WTC11 (cell line): ENCODE measurements at regions not wholly inside any gene's neighbourhood (a gene's known extent, or its start where the extent isn't known, plus 50 kb on each side); places are given as distances from the start of the nearest gene placed in this dataset.
"Not testable (repeated sequence)": the region's sequence is repeated elsewhere in the genome, so short reads cannot be mapped to it uniquely, and the experiment has no call there.

Experiments used
- ATAC-seq: fragments of 200-7000 bp; cut with Tn5 transposase; 2 replicates; pipeline ENCODE4 v1.10.0; 2021; ENCODE audit warnings: mild to moderate bottlenecking, moderate library complexity
- CTCF ChIA-PET: fragments of 300-600 bp; sonication (Branson Sonifier 250); formaldehyde crosslinking; loops from one replicate; lab custom pipeline; 2021; ENCODE audit warnings: antibody characterized with exemption; lab: Charles Lee
- POLR2A ChIA-PET: fragments of 350-600 bp; sonication (Branson Sonifier 250); formaldehyde crosslinking; loops from one replicate; lab custom pipeline; 2021; ENCODE audit warnings: antibody characterized with exemption; lab: Charles Lee
- DNase-seq: peaks from one replicate; pipeline ENCODE4 v3.0.0; 2021; ENCODE audit warnings: low spot score
- H3K27ac Mint-ChIP-seq: 2 replicates; pipeline ENCODE4 v1.8.0; 2021; ENCODE audit warnings: mixed read lengths
- H3K27me3 Mint-ChIP-seq: 2 replicates; pipeline ENCODE4 v1.8.0; 2021; ENCODE audit warnings: low read depth, mild to moderate bottlenecking, moderate library complexity, mixed read lengths
- H3K36me3 Mint-ChIP-seq: 2 replicates; pipeline ENCODE4 v1.8.0; 2021; ENCODE audit warnings: mixed read lengths
- H3K4me1 Mint-ChIP-seq: 2 replicates; pipeline ENCODE4 v1.8.0; 2022; ENCODE audit warnings: mixed read lengths
- H3K4me3 Mint-ChIP-seq: 2 replicates; pipeline ENCODE4 v1.8.0; 2021; ENCODE audit warnings: mild to moderate bottlenecking, moderate library complexity, mixed read lengths
- H3K9me3 Mint-ChIP-seq: 2 replicates; pipeline ENCODE4 v1.8.0; 2021; ENCODE audit warnings: mixed read lengths
- CBFB ChIP-seq: sonication (generic); formaldehyde crosslinking; IDR thresholded peaks from 2 replicates; pipeline ENCODE4 v1.8.1; 2022; ENCODE audit warnings: mild to moderate bottlenecking, low read depth, missing genetic modification reagents
- FOXJ3 ChIP-seq: sonication (generic); formaldehyde crosslinking; IDR thresholded peaks from 2 replicates; pipeline ENCODE4 v1.9.0; 2021; ENCODE audit warnings: missing genetic modification reagents, mild to moderate bottlenecking, borderline replicate concordance
- FOXK1 ChIP-seq: sonication (generic); formaldehyde crosslinking; IDR thresholded peaks from 2 replicates; pipeline ENCODE4 v1.8.0; 2022; ENCODE audit warnings: mild to moderate bottlenecking, moderate library complexity, missing genetic modification reagents
- GABPB1 ChIP-seq: sonication (generic); formaldehyde crosslinking; IDR thresholded peaks from 2 replicates; pipeline ENCODE4 v1.8.1; 2023; ENCODE audit warnings: mild to moderate bottlenecking, missing genetic modification reagents
- JAZF1 ChIP-seq: fragments of 250-450 bp; sonication (Bioruptor Pico); IDR thresholded peaks from 2 replicates; pipeline ENCODE4 v1.9.0; 2021; ENCODE audit warnings: moderate library complexity, mild to moderate bottlenecking, inconsistent platforms
- NFE2L1 ChIP-seq: sonication (generic); formaldehyde crosslinking; IDR thresholded peaks from 2 replicates; pipeline ENCODE4 v1.8.1; 2023; ENCODE audit warnings: missing genetic modification reagents
- SOX15 ChIP-seq: fragments of 250-450 bp; sonication (Bioruptor Pico); IDR thresholded peaks from 2 replicates; pipeline ENCODE4 v1.9.0; 2021; ENCODE audit warnings: mild to moderate bottlenecking
- TEAD4 ChIP-seq: sonication (generic); formaldehyde crosslinking; IDR thresholded peaks from 2 replicates; pipeline ENCODE4 v1.8.0; 2022; ENCODE audit warnings: mild to moderate bottlenecking, missing genetic modification reagents
- ZBTB21 ChIP-seq: sonication (generic); formaldehyde crosslinking; IDR thresholded peaks from 2 replicates; pipeline ENCODE4 v1.8.1; 2023; ENCODE audit warnings: mild to moderate bottlenecking, missing genetic modification reagents, borderline replicate concordance
- ZNF671 ChIP-seq: fragments of 250-450 bp; sonication (Bioruptor Pico); IDR thresholded peaks from 2 replicates; pipeline ENCODE4 v1.8.0; 2021; ENCODE audit warnings: mild to moderate bottlenecking
- TF ChIP-seq, protein P1 (sequence below): fragments of 250-450 bp; sonication (Bioruptor Pico); conservative IDR thresholded peaks from 2 replicates; pipeline ENCODE4 v1.9.0; 2021; ENCODE audit warnings: mild to moderate bottlenecking
- TF ChIP-seq, protein P2 (sequence below): sonication (generic); formaldehyde crosslinking; IDR thresholded peaks from 2 replicates; pipeline ENCODE4 v1.8.1; 2023; ENCODE audit warnings: mild to moderate bottlenecking, missing genetic modification reagents
- TF ChIP-seq, protein P3 (sequence below): sonication (generic); formaldehyde crosslinking; IDR thresholded peaks from 2 replicates; pipeline ENCODE4 v1.8.0; 2022; ENCODE audit warnings: mild to moderate bottlenecking, missing genetic modification reagents

DNA sequence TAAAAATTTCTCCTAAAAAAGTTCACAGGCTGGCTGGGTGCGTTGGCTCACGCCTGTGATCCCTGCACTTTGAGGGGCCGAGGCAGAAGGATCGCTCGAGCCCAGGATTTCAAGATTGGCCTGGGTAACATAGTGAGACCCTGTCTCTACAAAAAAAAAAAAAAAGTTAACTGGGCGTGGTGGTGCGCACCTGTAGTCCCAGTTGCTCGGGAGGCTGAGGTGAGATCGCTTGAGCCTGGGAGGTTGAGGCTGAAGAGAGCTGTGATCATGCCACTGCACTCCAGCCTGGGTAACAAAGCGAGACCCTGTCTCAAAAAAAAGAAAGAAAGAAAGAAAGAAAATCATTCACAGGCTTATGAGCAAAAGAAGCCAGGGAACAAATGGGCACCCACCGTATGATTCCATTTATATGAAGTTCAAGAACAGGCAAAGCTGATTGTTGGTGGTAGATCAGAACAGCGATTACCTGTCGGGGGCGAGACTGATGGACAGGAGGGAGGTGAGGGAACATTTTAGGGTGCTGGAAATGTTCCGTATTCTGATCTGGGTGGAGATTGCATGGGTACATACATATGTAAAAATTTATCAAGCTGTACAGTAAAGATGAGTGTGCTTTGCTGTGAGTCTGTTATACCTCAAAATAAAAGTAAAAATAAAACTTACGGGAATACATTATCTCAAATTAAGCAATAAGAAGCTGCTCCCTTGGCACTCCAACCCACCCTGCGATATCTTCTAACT lies 77.1 kb downstream of the FGD2 start:
- ATAC-seq, result no peak
- Mint-ChIP-seq H3K4me1 (peaks cover 14% of the 10 kb centered on the region), H3K27me3 (no peaks in the 10 kb centered on the region), H3K9me3 (peaks cover 3% of the 10 kb centered on the region; the same call in 1 of the 2 replicates), H3K27ac (no peak overlapping the region), H3K36me3 (no peaks in the 10 kb centered on the region), H3K4me3 (no peak overlapping the region)
- DNase-seq, result no peak
- TF ChIP-seq SOX15 (no peak), TEAD4 (CRISPR knock-in tag) (no peak), FOXJ3 (no peak), JAZF1 (CRISPR knock-in tag) (no peak), ZBTB21 (CRISPR knock-in tag) (no peak)
- TF ChIP-seq, protein P1, sequence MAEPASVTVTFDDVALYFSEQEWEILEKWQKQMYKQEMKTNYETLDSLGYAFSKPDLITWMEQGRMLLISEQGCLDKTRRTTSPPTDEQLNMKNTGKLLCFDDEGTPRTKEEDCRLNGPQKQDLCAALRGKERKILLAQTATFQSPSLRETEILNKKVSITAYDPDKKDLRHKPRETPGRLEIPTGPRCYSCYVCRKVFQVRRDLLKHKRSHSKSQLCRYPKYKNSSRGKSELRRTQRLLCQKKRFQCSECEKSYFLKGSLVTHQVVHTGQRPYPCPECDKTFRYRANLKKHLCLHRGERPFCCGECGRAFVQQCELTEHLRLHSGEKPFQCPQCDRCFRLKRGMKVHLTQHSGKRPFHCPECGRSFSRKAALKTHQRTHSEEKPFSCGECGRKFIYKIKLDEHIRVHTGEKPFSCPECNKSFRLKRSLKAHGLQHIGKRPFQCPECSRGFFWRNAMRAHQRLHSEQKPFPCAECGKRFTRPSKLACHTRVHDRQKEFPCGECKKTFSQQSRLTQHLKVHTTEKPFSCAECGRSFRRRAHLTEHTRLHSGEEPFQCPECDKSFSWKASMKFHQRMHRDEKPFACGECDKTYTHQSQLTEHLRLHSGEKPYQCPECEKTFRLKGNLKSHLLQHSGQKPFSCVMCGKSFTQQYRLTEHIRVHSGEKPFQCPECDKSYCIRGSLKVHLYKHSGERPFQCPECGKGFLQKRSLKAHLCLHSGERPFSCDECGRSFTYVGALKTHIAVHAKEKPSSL (CRISPR knock-in tag), result no peak
- TF ChIP-seq, protein P2, sequence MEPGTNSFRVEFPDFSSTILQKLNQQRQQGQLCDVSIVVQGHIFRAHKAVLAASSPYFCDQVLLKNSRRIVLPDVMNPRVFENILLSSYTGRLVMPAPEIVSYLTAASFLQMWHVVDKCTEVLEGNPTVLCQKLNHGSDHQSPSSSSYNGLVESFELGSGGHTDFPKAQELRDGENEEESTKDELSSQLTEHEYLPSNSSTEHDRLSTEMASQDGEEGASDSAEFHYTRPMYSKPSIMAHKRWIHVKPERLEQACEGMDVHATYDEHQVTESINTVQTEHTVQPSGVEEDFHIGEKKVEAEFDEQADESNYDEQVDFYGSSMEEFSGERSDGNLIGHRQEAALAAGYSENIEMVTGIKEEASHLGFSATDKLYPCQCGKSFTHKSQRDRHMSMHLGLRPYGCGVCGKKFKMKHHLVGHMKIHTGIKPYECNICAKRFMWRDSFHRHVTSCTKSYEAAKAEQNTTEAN (CRISPR knock-in tag), result no peak
- ChIA-PET CTCF (interaction anchor here (1.1 kb wide), 1 partner anchor 90 kb away, joined by 3 read pairs; no protein-coding TSS in a partner anchor), POLR2A (interaction anchor here (1.1 kb wide), 1 partner anchor 44 kb away, joined by 3 read pairs; no protein-coding TSS in a partner anchor)

DNA sequence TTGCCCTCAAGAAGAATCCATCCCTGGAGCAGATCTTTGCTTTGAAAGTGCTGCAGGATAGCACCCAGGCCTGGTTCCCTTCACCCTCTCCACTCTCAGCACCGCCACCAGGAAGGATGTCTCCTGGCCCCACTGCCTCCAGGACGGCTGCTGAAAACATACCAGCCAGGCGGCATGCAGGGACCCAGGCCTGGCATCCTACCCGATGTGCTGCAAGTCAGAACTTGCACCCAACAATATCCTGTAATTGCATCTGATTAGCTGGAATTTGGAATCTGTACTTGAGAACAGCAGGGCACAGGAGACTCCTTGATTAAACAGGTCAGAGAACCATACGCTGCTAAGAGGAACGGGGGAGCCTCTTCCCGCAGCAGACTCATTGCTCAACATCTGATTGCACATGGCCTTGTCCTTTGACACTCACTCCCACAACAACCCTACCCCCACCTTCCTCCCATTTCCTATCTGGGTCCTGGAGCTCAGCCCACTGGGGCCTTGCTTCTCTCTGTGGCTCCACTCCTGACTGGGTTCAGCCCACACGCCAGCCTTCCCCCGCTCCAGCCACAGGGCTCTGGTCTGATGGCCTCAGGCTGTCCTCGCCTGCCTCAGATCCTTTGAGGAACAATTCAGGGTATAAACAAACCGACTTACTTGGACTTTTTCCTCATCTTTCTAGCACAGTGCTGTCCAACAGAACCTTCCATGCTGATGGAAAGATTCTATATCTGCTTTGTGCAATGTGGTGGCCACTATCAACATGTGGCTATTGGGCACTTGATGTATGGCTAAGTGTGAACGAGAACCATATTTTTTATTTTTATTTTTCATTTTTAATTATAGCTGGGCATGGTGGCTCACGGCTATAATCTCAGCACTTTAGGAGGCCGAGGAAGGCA lies 78.0 kb downstream of the FGD2 start:
- Mint-ChIP-seq H3K4me3 (no peak overlapping the region), H3K27ac (peak overlapping the region; percentile 2; the same call in 1 of the 2 replicates), H3K9me3 (peaks cover 3% of the 10 kb centered on the region; the same call in 1 of the 2 replicates), H3K27me3 (no peaks in the 10 kb centered on the region), H3K4me1 (peaks cover 10% of the 10 kb centered on the region), H3K36me3 (no peaks in the 10 kb centered on the region)
- ChIA-PET CTCF (interaction anchor here (1.1 kb wide), 1 partner anchor 89 kb away, joined by 3 read pairs; no protein-coding TSS in a partner anchor), POLR2A (interaction anchor here (1.1 kb wide), 1 partner anchor 43 kb away, joined by 3 read pairs; no protein-coding TSS in a partner anchor)
- DNase-seq, result no peak
- peak; percentile 47 for ATAC-seq
- TF ChIP-seq NFE2L1 (CRISPR knock-in tag), result peak; percentile 45; the same call in 1 of the 2 replicates
- TF ChIP-seq CBFB (CRISPR knock-in tag), result no peak
- peak; percentile 92 for TF ChIP-seq GABPB1 (CRISPR knock-in tag)

DNA sequence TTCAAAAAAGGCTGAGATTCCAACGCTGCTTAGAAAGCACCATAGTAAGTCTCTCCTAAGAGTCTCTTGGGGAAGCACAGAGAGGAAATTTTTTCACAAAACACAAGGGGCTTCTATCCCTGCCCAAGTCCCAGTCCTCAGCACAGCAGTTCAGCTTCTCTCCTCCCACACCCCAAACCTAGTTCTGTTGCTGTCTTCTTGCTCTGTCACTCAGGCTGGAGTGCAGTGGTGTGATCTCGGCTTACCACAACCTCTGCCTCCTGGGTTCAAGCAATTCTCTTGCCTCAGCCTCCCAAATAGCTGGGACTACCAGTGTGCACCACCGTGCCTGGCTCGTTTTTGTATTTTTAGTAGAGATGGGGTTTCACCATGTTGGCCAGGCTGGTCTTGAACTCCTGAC lies 79.2 kb downstream of the FGD2 start:
- POLR2A ChIA-PET, H3K4me3 Mint-ChIP-seq, H3K9me3 Mint-ChIP-seq, H3K36me3 Mint-ChIP-seq, H3K27ac Mint-ChIP-seq, ATAC-seq, H3K27me3 Mint-ChIP-seq, DNase-seq: not testable (repeated sequence)
- H3K4me1 Mint-ChIP-seq, result peaks cover 14% of the 10 kb centered on the region
- CTCF ChIA-PET, result interaction anchor here (1.6 kb wide), 1 partner anchor 85 kb away, joined by 3 read pairs; the partner anchor contains the start of gene PIM1

DNA sequence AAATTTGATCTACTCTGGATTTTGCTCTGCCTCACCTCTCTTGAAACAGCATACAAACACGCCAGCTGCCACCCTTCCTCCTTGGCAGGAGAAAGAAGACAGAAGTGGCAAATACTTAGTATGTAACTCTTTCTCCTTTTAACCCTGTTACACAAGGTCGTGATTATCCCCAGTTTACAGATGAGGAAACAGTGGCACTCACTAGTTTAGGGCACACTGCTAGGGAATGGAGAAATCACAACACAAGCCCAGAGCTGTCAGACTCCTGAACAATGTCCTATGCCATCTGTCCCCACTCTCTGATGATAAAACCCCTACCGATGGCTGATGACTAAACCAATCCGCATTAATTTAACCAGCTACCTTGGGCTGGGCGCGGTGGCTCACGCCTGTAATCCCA lies 79.7 kb downstream of the FGD2 start:
- Mint-ChIP-seq H3K36me3 (no peaks in the 10 kb centered on the region), H3K4me3 (no peak overlapping the region), H3K9me3 (peaks cover 3% of the 10 kb centered on the region; the same call in 1 of the 2 replicates), H3K4me1 (peaks cover 17% of the 10 kb centered on the region), H3K27me3 (no peaks in the 10 kb centered on the region), H3K27ac (no peak overlapping the region)
- ChIA-PET POLR2A (no interaction called here), CTCF (interaction anchor here (1.6 kb wide), 1 partner anchor 85 kb away, joined by 3 read pairs; the partner anchor contains the start of gene PIM1)
- TF ChIP-seq FOXK1 (no peak), ZNF671 (CRISPR knock-in tag) (no peak)
- TF ChIP-seq, protein P3, sequence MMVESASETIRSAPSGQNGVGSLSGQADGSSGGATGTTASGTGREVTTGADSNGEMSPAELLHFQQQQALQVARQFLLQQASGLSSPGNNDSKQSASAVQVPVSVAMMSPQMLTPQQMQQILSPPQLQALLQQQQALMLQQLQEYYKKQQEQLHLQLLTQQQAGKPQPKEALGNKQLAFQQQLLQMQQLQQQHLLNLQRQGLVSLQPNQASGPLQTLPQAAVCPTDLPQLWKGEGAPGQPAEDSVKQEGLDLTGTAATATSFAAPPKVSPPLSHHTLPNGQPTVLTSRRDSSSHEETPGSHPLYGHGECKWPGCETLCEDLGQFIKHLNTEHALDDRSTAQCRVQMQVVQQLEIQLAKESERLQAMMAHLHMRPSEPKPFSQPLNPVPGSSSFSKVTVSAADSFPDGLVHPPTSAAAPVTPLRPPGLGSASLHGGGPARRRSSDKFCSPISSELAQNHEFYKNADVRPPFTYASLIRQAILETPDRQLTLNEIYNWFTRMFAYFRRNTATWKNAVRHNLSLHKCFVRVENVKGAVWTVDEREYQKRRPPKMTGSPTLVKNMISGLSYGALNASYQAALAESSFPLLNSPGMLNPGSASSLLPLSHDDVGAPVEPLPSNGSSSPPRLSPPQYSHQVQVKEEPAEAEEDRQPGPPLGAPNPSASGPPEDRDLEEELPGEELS (CRISPR knock-in tag), result no peak
- no peak for DNase-seq
- ATAC-seq, result no peak
